Endodermal cell (in vitro differentiated cells): ENCODE measurements at regions not wholly inside any gene's neighbourhood (a gene's known extent, or its start where the extent isn't known, plus 50 kb on each side); places are given as distances from the start of the nearest gene placed in this dataset.

Experiments
- DNase-seq: peaks from one replicate; pipeline ENCODE4 v3.0.0-alpha.2; 2017
- H3K27ac ChIP-seq: 2 replicates; pipeline ENCODE4 v1.5.1; 2013; ENCODE audit warnings: mild to moderate bottlenecking, low read depth, low read length, moderate library complexity
- H3K27me3 ChIP-seq: 2 replicates; pipeline ENCODE4 v1.6.1; 2013; ENCODE audit warnings: mild to moderate bottlenecking, low read length, moderate library complexity; ENCODE audit not compliant: insufficient read depth, control insufficient read depth, poor library complexity, severe bottlenecking
- H3K36me3 ChIP-seq: 2 replicates; pipeline ENCODE4 v1.7.0; 2013; ENCODE audit warnings: mild to moderate bottlenecking, low read length, moderate library complexity; ENCODE audit not compliant: control insufficient read depth, insufficient read depth
- H3K4me1 ChIP-seq: one replicate; pipeline ENCODE4 v1.7.0; 2013; ENCODE audit warnings: low read length; ENCODE audit not compliant: control insufficient read depth, insufficient read depth
- H3K4me3 ChIP-seq: 2 replicates; pipeline ENCODE4 v1.5.1; 2013; ENCODE audit warnings: mild to moderate bottlenecking, low read length, moderate library complexity
- H3K9ac ChIP-seq: 2 replicates; pipeline ENCODE4 v1.6.1; 2013; ENCODE audit warnings: mild to moderate bottlenecking, low read length, moderate library complexity; ENCODE audit not compliant: poor library complexity, severe bottlenecking; ENCODE audit errors: extremely low read depth
- H3K9me3 ChIP-seq: 2 replicates; pipeline ENCODE4 v1.6.1; 2013; ENCODE audit warnings: mild to moderate bottlenecking, low read length, moderate library complexity; ENCODE audit not compliant: control insufficient read depth
- H3K27ac Mint-ChIP-seq: 2 replicates; pipeline ENCODE4 v1.8.0; 2020; ENCODE audit warnings: mixed read lengths
- H3K27me3 Mint-ChIP-seq: 2 replicates; pipeline ENCODE4 v1.8.0; 2021; ENCODE audit warnings: mild to moderate bottlenecking, mixed read lengths; ENCODE audit not compliant: insufficient read depth
- H3K36me3 Mint-ChIP-seq: 2 replicates; pipeline ENCODE4 v1.8.0; 2020; ENCODE audit warnings: low read depth, mixed read lengths
- H3K4me1 Mint-ChIP-seq: 2 replicates; pipeline ENCODE4 v1.8.0; 2020; ENCODE audit warnings: mixed read lengths
- H3K4me3 Mint-ChIP-seq: 2 replicates; pipeline ENCODE4 v1.8.0; 2020; ENCODE audit warnings: mild to moderate bottlenecking, moderate library complexity, mixed read lengths
- H3K9me3 Mint-ChIP-seq: 2 replicates; pipeline ENCODE4 v1.8.0; 2020; ENCODE audit warnings: mild to moderate bottlenecking, mixed read lengths
- WGBS, 2 experiments: methylation state at CpG; one replicate each; pipeline versions ENCODE4 v1.1.5 to v1.1.7; 2013; ENCODE audit warnings: missing lambda C conversion rate in 2 of 2, mixed read lengths in 1 of 2; ENCODE audit not compliant: insufficient coverage in 1 of 2, insufficient read length in 1 of 2; 5-methylcytosine and 5-hydroxymethylcytosine counted together
- TF ChIP-seq, protein P1 (sequence below): fragments of 200-600 bp; sonication (generic); conservative IDR thresholded peaks from 2 replicates; pipeline ENCODE4 v1.5.0; 2021; ENCODE audit warnings: antibody characterized with exemption, mild to moderate bottlenecking

DNA sequence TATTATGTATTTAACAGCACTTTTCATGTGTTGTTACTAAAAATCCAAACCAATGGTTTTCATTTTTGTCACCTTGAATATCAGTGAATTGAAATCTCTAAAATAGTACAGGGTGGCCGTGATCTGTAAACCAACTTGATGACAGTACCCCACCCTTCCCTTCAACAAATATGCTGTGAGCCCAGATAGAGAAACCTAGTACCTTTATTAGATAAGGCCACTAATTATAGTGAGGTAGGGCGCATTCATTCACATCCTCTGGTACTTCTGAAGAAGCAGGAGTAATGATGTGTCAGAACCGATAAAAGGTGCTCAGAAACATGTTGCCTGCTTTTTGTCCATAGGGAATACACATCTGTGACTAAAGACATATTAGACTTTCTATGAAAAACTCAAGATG lies 409.5 kb downstream of the GJA1 start:
- Histone ChIP-seq H3K27me3 (no peaks in the 10 kb centered on the region), H3K4me3 (no peak overlapping the region), H3K36me3 (no peaks in the 10 kb centered on the region), H3K9ac (no peak overlapping the region), H3K9me3 (no peaks in the 10 kb centered on the region), H3K4me1 (peaks cover 7% of the 10 kb centered on the region), H3K27ac (no peak overlapping the region)
- H3K36me3 Mint-ChIP-seq: no peaks in the 10 kb centered on the region
- no peak for DNase-seq
- TF ChIP-seq, protein P1, sequence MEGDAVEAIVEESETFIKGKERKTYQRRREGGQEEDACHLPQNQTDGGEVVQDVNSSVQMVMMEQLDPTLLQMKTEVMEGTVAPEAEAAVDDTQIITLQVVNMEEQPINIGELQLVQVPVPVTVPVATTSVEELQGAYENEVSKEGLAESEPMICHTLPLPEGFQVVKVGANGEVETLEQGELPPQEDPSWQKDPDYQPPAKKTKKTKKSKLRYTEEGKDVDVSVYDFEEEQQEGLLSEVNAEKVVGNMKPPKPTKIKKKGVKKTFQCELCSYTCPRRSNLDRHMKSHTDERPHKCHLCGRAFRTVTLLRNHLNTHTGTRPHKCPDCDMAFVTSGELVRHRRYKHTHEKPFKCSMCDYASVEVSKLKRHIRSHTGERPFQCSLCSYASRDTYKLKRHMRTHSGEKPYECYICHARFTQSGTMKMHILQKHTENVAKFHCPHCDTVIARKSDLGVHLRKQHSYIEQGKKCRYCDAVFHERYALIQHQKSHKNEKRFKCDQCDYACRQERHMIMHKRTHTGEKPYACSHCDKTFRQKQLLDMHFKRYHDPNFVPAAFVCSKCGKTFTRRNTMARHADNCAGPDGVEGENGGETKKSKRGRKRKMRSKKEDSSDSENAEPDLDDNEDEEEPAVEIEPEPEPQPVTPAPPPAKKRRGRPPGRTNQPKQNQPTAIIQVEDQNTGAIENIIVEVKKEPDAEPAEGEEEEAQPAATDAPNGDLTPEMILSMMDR: no peak
- no peak overlapping the region for H3K4me3 Mint-ChIP-seq
- 99% methylated on average over 3 of the region's 3 CpGs; no CpG with 5 or more reads in 1 of the 2 experiments for WGBS, 2 experiments
- H3K27ac Mint-ChIP-seq: no peak overlapping the region
- peaks cover 4% of the 10 kb centered on the region for H3K27me3 Mint-ChIP-seq
- H3K9me3 Mint-ChIP-seq: no peaks in the 10 kb centered on the region
- peaks cover 30% of the 10 kb centered on the region for H3K4me1 Mint-ChIP-seq

DNA sequence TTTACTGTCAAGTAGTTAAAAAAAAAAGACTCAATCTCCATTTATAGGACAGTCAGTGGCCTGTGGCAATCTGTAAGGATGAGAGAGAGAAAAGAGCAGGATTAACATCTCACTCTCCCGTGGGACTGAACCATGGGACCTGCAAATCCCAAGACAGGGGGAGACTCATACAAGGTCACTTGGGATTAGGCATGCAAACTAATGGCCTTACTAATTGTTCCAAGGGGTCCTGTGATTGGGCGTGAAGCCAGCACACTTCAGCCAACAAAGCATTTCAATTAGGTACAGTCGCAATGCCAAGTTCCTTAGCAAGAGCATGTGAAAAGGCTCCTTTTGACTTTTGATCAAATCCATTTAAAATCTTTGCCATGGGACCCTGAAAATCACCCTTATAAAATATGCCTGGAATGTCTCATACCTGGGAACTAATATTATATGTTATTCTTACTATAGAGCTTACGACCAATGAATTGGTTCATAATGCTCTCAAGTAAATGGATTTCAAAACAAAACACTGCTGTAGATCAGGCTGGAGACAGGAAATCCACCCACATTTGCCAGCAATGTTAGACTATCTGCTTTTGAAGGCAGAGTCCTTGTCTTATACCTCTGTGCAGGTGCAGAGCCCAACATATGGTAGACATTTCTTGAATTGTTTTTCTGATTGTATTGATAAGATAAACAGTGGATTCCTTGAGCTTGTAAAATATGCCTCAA lies 412.5 kb downstream of the GJA1 start:
- Histone ChIP-seq H3K27me3 (no peaks in the 10 kb centered on the region), H3K4me1 (peaks cover 7% of the 10 kb centered on the region), H3K4me3 (no peak overlapping the region), H3K9me3 (peaks cover 8% of the 10 kb centered on the region), H3K27ac (no peak overlapping the region), H3K36me3 (no peaks in the 10 kb centered on the region), H3K9ac (no peak overlapping the region)
- Mint-ChIP-seq H3K4me1 (peaks cover 24% of the 10 kb centered on the region), H3K27ac (peak overlapping the region; percentile 37), H3K36me3 (no peaks in the 10 kb centered on the region), H3K27me3 (peaks cover 4% of the 10 kb centered on the region), H3K9me3 (peaks cover 1% of the 10 kb centered on the region), H3K4me3 (no peak overlapping the region)
- TF ChIP-seq, protein P1: no peak
- WGBS, 2 experiments: 70 to 74% methylated on average over 4 of the region's 4 CpGs
- DNase-seq: peak; percentile 83

DNA sequence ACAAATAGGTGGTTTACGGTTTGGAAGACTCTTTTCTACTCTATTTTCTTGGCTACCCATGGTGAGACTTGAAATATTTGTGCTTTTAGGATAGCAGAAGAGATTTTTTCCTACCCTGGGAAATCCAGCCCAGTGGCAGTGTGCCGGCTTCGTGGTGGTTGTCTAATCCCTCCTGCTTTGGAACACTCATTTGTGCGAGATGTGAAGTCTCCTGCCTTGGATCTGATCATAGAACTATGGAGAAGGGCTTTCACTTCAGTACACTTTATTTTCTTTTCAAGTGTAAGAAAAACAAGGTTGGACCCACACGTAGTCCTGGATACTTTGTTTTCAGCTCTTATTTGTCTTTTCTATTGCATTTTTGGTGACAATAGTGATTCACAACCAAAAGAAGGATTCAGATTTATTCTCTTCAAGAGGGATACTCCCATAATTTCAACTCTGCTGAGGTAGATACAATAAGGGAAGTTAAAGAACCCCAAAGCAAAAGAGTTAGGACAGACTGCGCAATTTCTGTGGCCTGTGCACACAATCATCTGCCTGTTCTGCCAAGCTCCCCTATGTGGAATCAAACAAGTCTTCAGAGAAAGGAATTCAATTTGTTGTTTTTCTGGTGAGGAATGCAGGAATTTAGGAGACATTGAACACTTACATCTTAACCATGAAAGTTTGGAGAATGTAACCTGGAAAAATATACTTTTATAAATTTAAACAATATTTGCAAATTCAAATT lies 413.2 kb downstream of the GJA1 start:
- peak overlapping the region; percentile 37 for H3K27ac Mint-ChIP-seq
- peaks cover 26% of the 10 kb centered on the region for H3K4me1 Mint-ChIP-seq
- no peak for DNase-seq
- peaks cover 7% of the 10 kb centered on the region for H3K4me1 ChIP-seq
- peaks cover 4% of the 10 kb centered on the region for H3K9me3 Mint-ChIP-seq
- H3K27me3 ChIP-seq: no peaks in the 10 kb centered on the region
- TF ChIP-seq, protein P1: no peak
- peaks cover 4% of the 10 kb centered on the region for H3K27me3 Mint-ChIP-seq
- no peaks in the 10 kb centered on the region for H3K36me3 Mint-ChIP-seq
- H3K9ac ChIP-seq: no peak overlapping the region
- H3K27ac ChIP-seq: no peak overlapping the region
- peaks cover 15% of the 10 kb centered on the region for H3K9me3 ChIP-seq
- no peak overlapping the region for H3K4me3 Mint-ChIP-seq
- 85 to 90% methylated on average over 6 of the region's 6 CpGs for WGBS, 2 experiments
- H3K4me3 ChIP-seq: no peak overlapping the region
- no peaks in the 10 kb centered on the region for H3K36me3 ChIP-seq
